GM12865 (cell line): ENCODE measurements at regions not wholly inside any gene's neighbourhood (a gene's known extent, or its start where the extent isn't known, plus 50 kb on each side); places are given as distances from the start of the nearest gene placed in this dataset.

Source experiments
- DNase-seq: peaks from one replicate; pipeline ENCODE4 v3.0.0; 2010; ENCODE audit warnings: low read depth
- H3K4me3 ChIP-seq: 2 replicates; pipeline ENCODE4 v1.5.1; 2011; ENCODE audit warnings: mild to moderate bottlenecking, low read depth, low read length, control low read depth
- TF ChIP-seq, protein P1 (sequence below): IDR thresholded peaks from 2 replicates; pipeline ENCODE4 v1.5.1; 2011; ENCODE audit warnings: low read length, control low read depth, low read depth, inconsistent platforms; ENCODE audit not compliant: insufficient read depth; ENCODE audit errors: missing control alignments

DNA sequence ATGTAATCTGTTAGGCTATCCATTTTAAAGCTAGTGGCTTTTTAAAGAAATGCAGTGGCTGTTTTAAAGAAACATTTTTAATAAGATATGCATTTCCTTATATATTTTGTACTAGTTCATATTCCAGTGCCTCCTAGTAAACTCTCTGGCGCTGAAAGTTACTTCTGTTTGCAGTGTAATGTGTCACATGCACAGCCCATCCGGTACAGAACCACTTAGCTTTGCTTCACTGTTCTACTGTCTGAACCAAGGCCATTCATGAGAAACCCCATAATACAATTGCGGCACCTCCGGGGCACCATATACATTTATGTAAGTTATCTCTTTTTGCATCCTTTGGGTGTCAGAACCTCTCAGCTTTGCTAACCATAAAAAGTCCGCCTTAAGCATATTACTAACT is 114.6 kb upstream of the KCTD1 start:
- DNase-seq, result no peak
- H3K4me3 ChIP-seq, result no peak overlapping the region
- TF ChIP-seq, protein P1, sequence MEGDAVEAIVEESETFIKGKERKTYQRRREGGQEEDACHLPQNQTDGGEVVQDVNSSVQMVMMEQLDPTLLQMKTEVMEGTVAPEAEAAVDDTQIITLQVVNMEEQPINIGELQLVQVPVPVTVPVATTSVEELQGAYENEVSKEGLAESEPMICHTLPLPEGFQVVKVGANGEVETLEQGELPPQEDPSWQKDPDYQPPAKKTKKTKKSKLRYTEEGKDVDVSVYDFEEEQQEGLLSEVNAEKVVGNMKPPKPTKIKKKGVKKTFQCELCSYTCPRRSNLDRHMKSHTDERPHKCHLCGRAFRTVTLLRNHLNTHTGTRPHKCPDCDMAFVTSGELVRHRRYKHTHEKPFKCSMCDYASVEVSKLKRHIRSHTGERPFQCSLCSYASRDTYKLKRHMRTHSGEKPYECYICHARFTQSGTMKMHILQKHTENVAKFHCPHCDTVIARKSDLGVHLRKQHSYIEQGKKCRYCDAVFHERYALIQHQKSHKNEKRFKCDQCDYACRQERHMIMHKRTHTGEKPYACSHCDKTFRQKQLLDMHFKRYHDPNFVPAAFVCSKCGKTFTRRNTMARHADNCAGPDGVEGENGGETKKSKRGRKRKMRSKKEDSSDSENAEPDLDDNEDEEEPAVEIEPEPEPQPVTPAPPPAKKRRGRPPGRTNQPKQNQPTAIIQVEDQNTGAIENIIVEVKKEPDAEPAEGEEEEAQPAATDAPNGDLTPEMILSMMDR, result no peak

DNA sequence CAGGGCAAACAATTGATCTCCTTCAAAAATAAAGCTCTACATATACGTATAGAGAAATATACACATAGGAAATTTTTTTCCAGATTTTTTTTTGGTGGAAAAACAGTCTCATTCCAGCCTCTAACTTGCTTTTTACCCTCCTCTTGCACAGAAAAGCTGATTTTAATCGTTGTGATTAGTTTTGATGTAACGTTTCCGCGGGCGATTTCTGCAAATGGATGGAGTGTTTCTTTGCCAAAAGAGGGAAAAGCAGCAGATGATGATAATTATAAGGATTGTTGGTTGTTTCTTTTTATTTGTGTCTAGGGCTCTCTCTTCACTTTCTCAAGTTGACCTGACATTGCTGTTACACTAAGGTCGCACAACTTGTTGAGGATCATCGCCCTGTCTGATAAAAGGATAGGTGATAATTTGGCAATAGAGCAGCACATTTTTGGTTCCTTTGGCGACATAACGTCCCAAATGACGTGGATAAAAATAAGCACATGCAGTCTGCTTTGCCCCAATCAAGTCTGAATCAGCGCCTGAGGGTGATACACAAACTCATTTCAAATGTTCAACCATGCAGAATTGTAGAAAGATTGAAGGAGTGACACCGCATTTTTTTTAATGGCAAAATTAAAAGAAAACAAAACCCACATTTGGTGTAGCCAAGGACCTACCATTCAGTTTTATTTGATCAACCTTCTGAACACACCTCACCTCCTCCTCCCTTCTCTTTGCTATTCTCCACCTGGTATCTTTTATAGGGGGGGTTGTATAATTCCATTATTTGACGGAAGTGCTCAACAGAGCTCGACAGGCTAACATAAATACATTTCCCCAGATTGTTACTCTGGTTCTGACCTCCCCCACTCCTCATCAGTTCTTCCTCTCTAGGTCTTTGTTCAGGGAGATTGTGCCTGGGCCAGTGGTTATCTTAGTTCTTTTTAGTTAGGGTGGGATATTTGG is 109.6 kb upstream of the KCTD1 start:
- TF ChIP-seq, protein P1, result no peak
- DNase-seq, result no peak
- H3K4me3 ChIP-seq, result peak overlapping the region; percentile 71

DNA sequence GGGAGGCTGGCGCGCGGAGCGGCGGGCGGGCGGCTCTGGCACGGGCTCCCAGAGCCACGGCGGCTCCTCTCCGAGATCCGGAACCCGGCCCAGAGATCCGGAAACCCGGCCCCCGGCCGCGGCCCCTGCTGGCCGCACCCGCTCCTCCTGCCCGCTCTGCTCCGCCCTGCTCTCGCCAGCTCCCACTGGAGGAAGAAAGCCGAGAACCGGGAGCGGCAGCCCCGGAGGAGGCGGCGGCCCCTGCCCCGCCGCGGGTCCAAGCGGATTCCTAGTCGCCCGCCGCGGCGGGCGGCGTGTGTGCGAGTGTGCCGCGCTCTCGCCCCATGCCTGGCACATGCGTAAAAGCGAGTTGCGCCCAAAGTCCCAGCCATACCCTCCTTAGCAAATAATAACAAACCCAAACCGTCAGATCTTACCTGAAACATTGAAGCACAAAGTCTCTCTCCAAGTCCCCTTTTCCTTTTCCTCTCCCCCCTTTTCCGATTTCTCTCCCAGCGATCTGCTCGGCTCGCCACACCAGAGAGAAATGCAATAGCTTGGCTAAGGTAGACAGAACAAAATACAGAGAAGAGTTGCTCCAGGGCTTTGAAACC is 108.7 kb upstream of the KCTD1 start:
- peak overlapping the region; percentile 71 for H3K4me3 ChIP-seq
- TF ChIP-seq, protein P1, result no peak
- DNase-seq, result peak; percentile 54

DNA sequence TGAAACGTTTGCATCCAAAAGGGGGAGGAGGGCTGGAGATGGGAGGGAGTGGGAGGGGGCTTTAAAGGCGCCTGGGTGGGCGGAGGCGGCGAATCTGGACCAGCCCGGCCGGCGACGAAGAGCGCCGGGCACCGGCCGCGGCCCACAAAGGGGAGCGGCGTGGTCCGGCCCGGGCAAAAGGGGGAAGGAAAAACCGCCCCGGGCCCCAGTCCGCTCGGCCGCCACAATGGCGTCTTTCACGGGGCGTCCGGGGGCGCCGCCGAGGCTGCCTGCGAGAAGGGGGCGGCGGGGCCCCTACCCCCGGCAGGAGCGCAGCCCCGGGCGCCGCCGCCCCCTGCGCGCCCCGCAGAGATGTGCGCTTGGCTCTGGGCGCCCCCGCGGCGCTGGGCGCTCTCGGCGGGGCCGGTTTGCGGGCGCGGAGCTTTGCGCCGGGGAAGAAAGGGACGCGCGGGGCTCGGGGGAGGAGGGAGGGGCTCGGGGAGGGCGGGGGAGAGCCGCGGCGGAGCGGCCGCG is 108.1 kb upstream of the KCTD1 start:
- DNase-seq, result no peak
- TF ChIP-seq, protein P1, result no peak

DNA sequence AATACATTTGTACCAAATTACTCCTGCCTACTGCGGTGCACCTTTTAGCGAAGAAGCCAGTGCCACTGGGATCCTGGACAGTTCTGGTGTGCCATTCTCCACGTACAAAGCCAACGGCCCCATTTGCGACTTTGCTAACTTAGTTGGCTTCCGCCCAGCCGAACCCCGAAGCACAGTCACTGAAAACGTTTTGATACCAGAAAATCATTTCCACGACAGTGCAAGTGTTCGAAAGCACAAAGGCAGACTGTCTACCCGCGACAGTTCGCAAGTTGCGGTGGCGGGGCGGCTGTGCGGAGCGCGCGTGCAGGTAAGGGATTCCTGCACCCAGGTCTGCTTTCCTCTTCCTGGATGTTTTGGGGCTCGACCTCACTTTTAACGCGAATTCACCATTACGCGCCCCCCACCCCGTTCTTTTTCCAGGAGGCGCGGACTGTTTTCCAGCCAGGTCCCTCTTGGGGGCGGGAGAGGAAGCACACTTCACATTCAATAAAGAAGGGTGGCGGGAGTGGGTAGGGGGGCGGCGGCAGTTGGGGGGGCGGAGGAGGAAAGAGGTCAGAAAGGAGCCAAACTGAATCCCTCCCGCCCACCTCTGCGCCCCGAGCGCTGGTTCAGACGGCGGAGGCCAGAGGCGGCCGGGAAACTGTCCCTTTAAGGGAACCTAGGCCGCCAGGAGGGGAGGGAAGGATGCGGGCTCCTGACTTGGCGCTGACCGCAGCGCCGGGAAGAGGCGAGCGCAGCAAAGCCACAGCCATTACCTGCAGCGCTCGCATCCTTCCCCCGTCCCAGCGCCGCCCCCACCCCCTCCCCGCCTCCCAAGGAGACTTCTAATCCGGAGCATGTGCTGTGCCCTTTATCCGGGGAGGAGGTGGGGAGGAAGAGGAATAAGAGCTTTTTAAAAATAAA is 107.4 kb upstream of the KCTD1 start:
- DNase-seq, result no peak
- H3K4me3 ChIP-seq, result peak overlapping the region; percentile 71
- TF ChIP-seq, protein P1, result no peak

More for the DNA sequence above, 108.1 kb upstream of the KCTD1 start:
- H3K4me3 ChIP-seq, result peak overlapping the region; percentile 71
